Psoas muscle (tissue), 7 donors: ENCODE measurements at regions not wholly inside any gene's neighbourhood (a gene's known extent, or its start where the extent isn't known, plus 50 kb on each side); places are given as distances from the start of the nearest gene placed in this dataset.
A peak's percentile ranks its signal among the peaks of the same experiment; 100 is the strongest.

Source experiments
- ATAC-seq, 4 donors: fragments of 200-7000 bp; cut with Tn5 transposase; one replicate each; pipeline ENCODE4 v1.9.1; 2020; ENCODE audit warnings: moderate library complexity in 3 of 4, mild to moderate bottlenecking in 2 of 4
- DNase-seq, 2 donors: peaks; one replicate each; pipeline ENCODE4 v3.0.0-alpha.2; 2020
- H3K27ac ChIP-seq: fragments of 200-600 bp; one replicate; pipeline ENCODE4 v1.8.0; 2022
- H3K27me3 ChIP-seq, 3 donors: fragments of 200-600 bp in 1 of 3; one replicate each; pipeline versions ENCODE4 v1.6.1 to v1.8.0; 2013 to 2022; ENCODE audit warnings: low read length in 2 of 3, mild to moderate bottlenecking in 2 of 3, moderate library complexity in 1 of 3; ENCODE audit not compliant: insufficient read depth in 3 of 3
- H3K36me3 ChIP-seq, 2 donors: fragments of 200-600 bp in 1 of 2; one replicate each; pipeline versions ENCODE4 v1.6.1 to v1.8.0; 2013 to 2022; ENCODE audit warnings: low read depth in 1 of 2, mild to moderate bottlenecking in 1 of 2, moderate library complexity in 1 of 2; ENCODE audit not compliant: insufficient read depth in 1 of 2
- H3K4me1 ChIP-seq: fragments of 200-600 bp; one replicate; pipeline ENCODE4 v1.8.0; 2022
- H3K4me3 ChIP-seq: fragments of 200-600 bp; one replicate; pipeline ENCODE4 v1.8.0; 2022; ENCODE audit warnings: mild to moderate bottlenecking
- H3K9me3 ChIP-seq: fragments of 200-600 bp; one replicate; pipeline ENCODE4 v1.8.0; 2022
- whole genome bisulfite sequencing, 3 donors: extraction: QIAGEN DNeasy Blood & Tissue Kit; methylation state at CpG; one replicate each; pipeline versions ENCODE4 v1.1.6 to v1.1.7; 2013; 5-methylcytosine and 5-hydroxymethylcytosine counted together
- intact Hi-C, 2 donors: fragments of 100-400 bp; cut with DNase I; formaldehyde crosslinking; loops; one replicate each; pipeline versions ENCODE4 v1.11.0 to v1.14.2; 2022
- TF ChIP-seq, protein P1 (sequence below): fragments of 200-600 bp; IDR thresholded peaks from one replicate; pipeline ENCODE4 v1.8.0; 2022; ENCODE audit warnings: antibody characterized with exemption
- donor health status: healthy with polysubstance abuse.
- donor health status: DM: no; HTN: no; CAD: no; lungs with moderate emphysema.
- donor health status: Bipolar disorder and iron deficiency.
- donor health status: healthy.
- donor health status: DM: yes; HTN: yes; CAD: no.
- donor health status: DM: no; HTN: no; CAD: no.
- donor health status: DM: yes; HTN: yes; CAD: no.

DNA sequence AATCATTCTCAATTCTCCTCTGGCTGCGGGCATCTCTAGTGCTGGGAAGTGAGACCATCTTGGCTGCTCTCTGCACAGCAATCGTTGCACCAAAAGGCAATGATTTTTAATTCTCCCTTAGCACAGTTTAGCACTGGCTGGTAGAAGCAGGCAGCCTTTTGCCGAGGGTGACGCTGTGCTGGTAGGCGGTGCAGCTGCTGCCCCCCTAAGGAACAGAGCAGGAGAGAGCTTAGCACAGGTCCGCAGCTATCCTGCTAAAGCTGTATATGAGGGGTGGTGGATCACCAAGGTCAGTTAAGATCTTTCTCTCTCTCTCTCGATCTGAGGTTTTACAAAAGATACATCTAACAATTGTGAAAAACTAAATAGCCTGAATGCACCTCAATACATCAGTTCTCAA is 390.1 kb downstream of the GATA3 start:
- no peak for DNase-seq
- TF ChIP-seq, protein P1, sequence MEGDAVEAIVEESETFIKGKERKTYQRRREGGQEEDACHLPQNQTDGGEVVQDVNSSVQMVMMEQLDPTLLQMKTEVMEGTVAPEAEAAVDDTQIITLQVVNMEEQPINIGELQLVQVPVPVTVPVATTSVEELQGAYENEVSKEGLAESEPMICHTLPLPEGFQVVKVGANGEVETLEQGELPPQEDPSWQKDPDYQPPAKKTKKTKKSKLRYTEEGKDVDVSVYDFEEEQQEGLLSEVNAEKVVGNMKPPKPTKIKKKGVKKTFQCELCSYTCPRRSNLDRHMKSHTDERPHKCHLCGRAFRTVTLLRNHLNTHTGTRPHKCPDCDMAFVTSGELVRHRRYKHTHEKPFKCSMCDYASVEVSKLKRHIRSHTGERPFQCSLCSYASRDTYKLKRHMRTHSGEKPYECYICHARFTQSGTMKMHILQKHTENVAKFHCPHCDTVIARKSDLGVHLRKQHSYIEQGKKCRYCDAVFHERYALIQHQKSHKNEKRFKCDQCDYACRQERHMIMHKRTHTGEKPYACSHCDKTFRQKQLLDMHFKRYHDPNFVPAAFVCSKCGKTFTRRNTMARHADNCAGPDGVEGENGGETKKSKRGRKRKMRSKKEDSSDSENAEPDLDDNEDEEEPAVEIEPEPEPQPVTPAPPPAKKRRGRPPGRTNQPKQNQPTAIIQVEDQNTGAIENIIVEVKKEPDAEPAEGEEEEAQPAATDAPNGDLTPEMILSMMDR = peak; percentile 13
- H3K4me1 ChIP-seq = no peaks in the 10 kb centered on the region
- peaks cover 0 to 3% (median 2%) of the 10 kb centered on the region in 3 donors for H3K27me3 ChIP-seq
- no peak overlapping the region for H3K27ac ChIP-seq
- WGBS, 3 donors = 14 to 19% (median 15%) methylated on average over 7 of the region's 7 CpGs
- H3K36me3 ChIP-seq = no peaks in the 10 kb centered on the region
- intact Hi-C loops = no loop called here
- no peaks in the 10 kb centered on the region for H3K9me3 ChIP-seq
- H3K4me3 ChIP-seq = no peak overlapping the region
- ATAC-seq = no peak

DNA sequence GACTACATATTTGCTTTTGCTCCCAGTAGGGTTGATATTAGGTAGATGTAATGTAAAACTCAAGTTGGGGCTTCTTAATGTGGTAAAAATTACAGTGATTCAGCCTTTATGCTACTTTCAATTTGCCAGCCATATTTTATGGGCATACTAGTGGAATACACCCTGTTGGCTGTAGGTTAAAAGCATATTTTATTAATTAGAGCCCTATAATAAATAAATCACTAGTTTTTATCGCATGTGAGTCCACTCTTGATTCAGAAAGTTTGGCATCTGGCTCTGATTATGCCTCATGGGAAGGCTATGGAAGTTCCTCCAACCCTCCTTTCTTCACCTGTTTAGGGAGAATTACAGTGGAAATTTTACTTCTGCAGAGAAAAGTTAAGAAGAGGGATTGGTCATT is 390.9 kb downstream of the GATA3 start:
- peaks cover 0 to 3% (median under 1%) of the 10 kb centered on the region in 3 donors for H3K27me3 ChIP-seq
- DNase-seq (no peak), ATAC-seq (no peak)
- H3K4me1 ChIP-seq = no peaks in the 10 kb centered on the region
- H3K36me3 ChIP-seq = no peaks in the 10 kb centered on the region
- WGBS, 3 donors = 74 to 94% (median 75%) methylated on average over 1 of the region's 1 CpG
- no peak overlapping the region for H3K27ac ChIP-seq
- H3K4me3 ChIP-seq = no peak overlapping the region
- intact Hi-C loops = no loop called here
- H3K9me3 ChIP-seq = no peaks in the 10 kb centered on the region
- TF ChIP-seq, protein P1 = no peak

DNA sequence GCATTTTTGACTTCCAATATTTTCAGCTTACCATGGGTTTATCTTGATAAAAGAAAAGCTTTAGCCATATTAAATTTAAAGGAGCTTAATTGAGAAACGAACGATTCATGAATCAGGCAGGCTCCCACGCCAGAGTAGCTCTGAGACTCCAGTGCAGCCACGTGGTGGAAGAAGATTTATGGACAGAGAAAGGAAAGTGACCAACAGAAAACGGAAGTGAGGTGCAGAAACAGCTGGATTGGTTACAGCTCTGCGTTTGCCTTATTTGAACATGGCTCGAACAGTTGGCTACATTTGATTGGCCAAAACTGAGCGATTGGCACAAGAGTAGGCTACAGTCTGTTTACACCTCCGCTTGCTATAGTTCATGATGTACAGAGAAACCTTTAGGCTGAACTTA is 395.4 kb downstream of the GATA3 start:
- Histone ChIP-seq H3K27me3 (peaks cover 0 to 3% (median 0%) of the 10 kb centered on the region in 3 donors), H3K4me3 (no peak overlapping the region), H3K9me3 (no peaks in the 10 kb centered on the region), H3K36me3 (no peaks in the 10 kb centered on the region), H3K27ac (no peak overlapping the region), H3K4me1 (no peaks in the 10 kb centered on the region)
- ATAC-seq (no peak), DNase-seq (no peak)
- WGBS, 3 donors = 59 to 63% (median 62%) methylated on average over 9 of the region's 9 CpGs
- intact Hi-C loops = no loop called here
- TF ChIP-seq, protein P1 = no peak

DNA sequence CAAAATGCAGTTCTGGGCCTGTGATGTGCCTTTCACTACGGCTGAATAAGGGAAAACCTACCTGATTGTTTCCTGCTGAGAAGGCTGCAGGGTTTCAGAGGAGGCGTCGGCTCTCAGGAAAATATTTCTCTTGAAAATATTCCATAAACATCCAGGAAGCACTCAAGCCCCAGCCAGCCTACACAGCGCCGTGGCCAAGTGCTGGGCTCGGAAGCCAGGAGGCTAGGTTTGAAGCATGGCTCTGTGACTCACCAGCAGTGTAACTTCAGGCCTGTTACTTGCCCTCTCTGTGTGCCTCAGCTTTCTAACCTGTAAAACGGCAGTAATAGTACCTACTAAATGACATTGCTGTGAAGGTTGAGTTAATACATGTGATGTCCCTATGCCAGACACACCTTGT is 399.1 kb downstream of the GATA3 start:
- Histone ChIP-seq H3K9me3 (peaks cover 5% of the 10 kb centered on the region), H3K36me3 (no peaks in the 10 kb centered on the region), H3K4me1 (no peaks in the 10 kb centered on the region), H3K4me3 (no peak overlapping the region), H3K27me3 (no peaks in the 10 kb centered on the region), H3K27ac (no peak overlapping the region)
- TF ChIP-seq, protein P1 = no peak
- peak in 1 of 2 donors; percentile 25 for DNase-seq
- intact Hi-C loops = no loop called here
- WGBS, 3 donors = 45 to 52% (median 45%) methylated on average over 7 of the region's 7 CpGs
- no peak for ATAC-seq

DNA sequence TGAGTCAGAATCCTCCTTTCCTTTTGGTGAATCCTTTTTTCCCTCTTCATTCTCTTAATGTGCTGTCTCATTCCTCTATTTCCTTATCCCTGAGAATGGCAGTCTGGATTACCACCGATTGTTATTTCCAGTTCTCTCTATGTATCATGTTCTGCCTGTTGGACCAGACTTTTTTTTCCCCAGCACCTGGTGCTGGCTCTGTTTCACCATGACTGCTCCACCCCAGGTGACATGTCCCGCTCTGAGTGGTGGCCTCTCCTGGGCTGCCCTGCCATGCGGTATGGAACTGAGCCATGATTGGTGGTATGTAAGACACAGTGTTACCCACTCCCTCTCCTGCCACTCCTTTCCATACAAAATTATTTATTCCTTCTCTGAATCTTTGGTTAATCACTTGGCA is 399.9 kb downstream of the GATA3 start:
- Histone ChIP-seq H3K36me3 (no peaks in the 10 kb centered on the region), H3K4me3 (no peak overlapping the region), H3K9me3 (peaks cover 5% of the 10 kb centered on the region), H3K27ac (no peak overlapping the region), H3K4me1 (no peaks in the 10 kb centered on the region), H3K27me3 (no peaks in the 10 kb centered on the region)
- no peak for ATAC-seq
- intact Hi-C loops = no loop called here
- TF ChIP-seq, protein P1 = no peak
- no peak for DNase-seq
- WGBS, 3 donors = 77 to 88% (median 77%) methylated on average over 3 of the region's 3 CpGs
